GM23248 (cell line): ENCODE measurements at regions not wholly inside any gene's neighbourhood (a gene's known extent, or its start where the extent isn't known, plus 50 kb on each side); places are given as distances from the start of the nearest gene placed in this dataset.

Experiments
- EZH2 ChIP-seq: fragments of 200-600 bp; sonication (generic); IDR thresholded peaks from 2 replicates; pipeline ENCODE4 v1.6.1; 2018; ENCODE audit warnings: antibody characterized with exemption, mild to moderate bottlenecking; ENCODE audit not compliant: insufficient read depth, poor library complexity, severe bottlenecking
- EZH2phosphoT487 ChIP-seq: fragments of 200-600 bp; sonication (generic); IDR thresholded peaks from 2 replicates; pipeline ENCODE4 v1.6.1; 2018; ENCODE audit warnings: antibody characterized with exemption, moderate library complexity, mild to moderate bottlenecking, low read depth; ENCODE audit not compliant: insufficient read depth

- no peak for TF ChIP-seq EZH2phosphoT487
- TF ChIP-seq EZH2: no peak
Measured at GRCh38 chr1:229105822-229106525, 164.9 kb upstream of the RAB4A start.
